OCI-LY7 (cell line): ENCODE measurements at regions not wholly inside any gene's neighbourhood (a gene's known extent, or its start where the extent isn't known, plus 50 kb on each side); places are given as distances from the start of the nearest gene placed in this dataset.

Experiments used
- BruUV-seq: library from RNA; stranded (reverse); fragments of 400-500 nt; replicated peaks from 2 replicates; lab custom pipeline; 2021; lab: Mats Ljungman, UMichigan
- CTCF ChIA-PET: fragments of 300-600 bp; sonication (Branson Sonifier 250); formaldehyde crosslinking; loops from one replicate; lab custom pipeline; 2022; ENCODE audit warnings: antibody characterized with exemption; ENCODE audit not compliant: unreplicated experiment; lab: Charles Lee
- POLR2A ChIA-PET: fragments of 300-600 bp; sonication (Branson Sonifier 250); formaldehyde crosslinking; loops from one replicate; lab custom pipeline; 2022; ENCODE audit warnings: antibody characterized with exemption; lab: Charles Lee
- DNase-seq: peaks from one replicate; pipeline ENCODE4 v3.0.0-alpha.2; 2015; ENCODE audit warnings: low spot score
- H2AFZ ChIP-seq: fragments of 200-600 bp; sonication (generic), shearing (Covaris generic); 2 replicates; pipeline ENCODE4 v1.6.1; 2014; ENCODE audit warnings: mild to moderate bottlenecking, antibody characterized with exemption, low read length, moderate library complexity
- H3K27ac ChIP-seq: fragments of 200-600 bp; sonication (generic); 2 replicates; pipeline ENCODE4 v1.5.1; 2014; ENCODE audit warnings: mixed run types, low read depth, mild to moderate bottlenecking, moderate library complexity, low read length, inconsistent platforms; ENCODE audit not compliant: poor library complexity, severe bottlenecking
- H3K36me3 ChIP-seq: fragments of 200-600 bp; sonication (generic); 2 replicates; pipeline ENCODE4 v1.6.1; 2014; ENCODE audit warnings: mild to moderate bottlenecking, antibody characterized with exemption, low read length, moderate library complexity, mixed read lengths; ENCODE audit not compliant: insufficient read depth
- H3K4me1 ChIP-seq: fragments of 200-600 bp; sonication (generic); 2 replicates; pipeline ENCODE4 v1.5.1; 2014; ENCODE audit warnings: mild to moderate bottlenecking, low read length; ENCODE audit not compliant: insufficient read depth, poor library complexity, severe bottlenecking
- H3K4me2 ChIP-seq: fragments of 200-600 bp; sonication (generic); 2 replicates; pipeline ENCODE4 v1.6.1; 2014; ENCODE audit warnings: mild to moderate bottlenecking, low read length
- H3K4me3 ChIP-seq: fragments of 200-600 bp; sonication (generic); 2 replicates; pipeline ENCODE4 v1.5.1; 2014; ENCODE audit warnings: mild to moderate bottlenecking, low read depth, low read length; ENCODE audit not compliant: poor library complexity, severe bottlenecking
- H3K79me2 ChIP-seq: fragments of 200-600 bp; sonication (generic); 2 replicates; pipeline ENCODE4 v1.6.1; 2016; ENCODE audit warnings: low read depth, mild to moderate bottlenecking, low read length, moderate library complexity, mixed read lengths; ENCODE audit not compliant: insufficient read depth
- H3K9me2 ChIP-seq: fragments of 200-600 bp; sonication (generic); 2 replicates; pipeline ENCODE4 v1.6.1; 2016; ENCODE audit warnings: mild to moderate bottlenecking, low read length, mixed read lengths; ENCODE audit not compliant: insufficient read depth
- H3K9me3 ChIP-seq: fragments of 200-600 bp; sonication (generic); 2 replicates; pipeline ENCODE4 v1.6.1; 2014; ENCODE audit warnings: mild to moderate bottlenecking, mixed run types, low read length, mixed read lengths
- H4K20me1 ChIP-seq: fragments of 200-600 bp; sonication (generic); 2 replicates; pipeline ENCODE4 v1.6.1; 2014; ENCODE audit warnings: mild to moderate bottlenecking, antibody characterized with exemption, low read length, moderate library complexity, mixed read lengths; ENCODE audit not compliant: insufficient read depth
- CTCF ChIP-seq: fragments of 200-600 bp; sonication (generic); conservative IDR thresholded peaks from 2 replicates; pipeline ENCODE4 v1.5.1; 2014; ENCODE audit warnings: mild to moderate bottlenecking, antibody characterized with exemption, low read length, moderate library complexity, mixed read lengths
- EZH2phosphoT487 ChIP-seq: fragments of 200-600 bp; sonication (generic); IDR thresholded peaks from 2 replicates; pipeline ENCODE4 v1.6.1; 2018; ENCODE audit warnings: low read depth, borderline replicate concordance, mild to moderate bottlenecking, mixed run types, antibody characterized with exemption, low read length, moderate library complexity, mixed read lengths
- intact Hi-C: fragments of 100-400 bp; cut with micrococcal nuclease; formaldehyde crosslinking; loops from one replicate; pipeline ENCODE4 v1.10.0; 2022; ENCODE audit not compliant: unreplicated experiment

GRCh38 chr1:4444086-4444485 is 210.3 kb upstream of the AJAP1 start:
- no peaks in the 10 kb centered on the region for H4K20me1 ChIP-seq
- no peak overlapping the region for H3K4me3 ChIP-seq
- H3K4me1 ChIP-seq: no peaks in the 10 kb centered on the region
- ChIA-PET POLR2A (interaction anchor here (0.6 to 1.0 kb wide), 2 partner anchors 14 to 33 kb away, joined by 3 read pairs; no protein-coding TSS in a partner anchor), CTCF (no interaction called here)
- H3K36me3 ChIP-seq: no peaks in the 10 kb centered on the region
- no peak overlapping the region for H3K27ac ChIP-seq
- no peaks in the 10 kb centered on the region for H3K9me3 ChIP-seq
- H3K4me2 ChIP-seq: no peak overlapping the region
- no peak for DNase-seq
- BruUV-seq: no TSS peak
- no peak for TF ChIP-seq CTCF
- no peak for TF ChIP-seq EZH2phosphoT487
- H3K79me2 ChIP-seq: no peaks in the 10 kb centered on the region
- no peak overlapping the region for H2AFZ ChIP-seq
- H3K9me2 ChIP-seq: no peaks in the 10 kb centered on the region
- intact Hi-C loops: no loop called here

- Histone ChIP-seq H3K36me3 (no peaks in the 10 kb centered on the region), H3K27ac (no peak overlapping the region), H2AFZ (no peak overlapping the region), H4K20me1 (no peaks in the 10 kb centered on the region), H3K4me3 (no peak overlapping the region), H3K79me2 (no peaks in the 10 kb centered on the region), H3K9me3 (no peaks in the 10 kb centered on the region), H3K9me2 (no peaks in the 10 kb centered on the region), H3K4me1 (no peaks in the 10 kb centered on the region), H3K4me2 (no peak overlapping the region)
- POLR2A ChIA-PET: no interaction called here
- no peak for TF ChIP-seq CTCF
- no peak for TF ChIP-seq EZH2phosphoT487
- no peak for DNase-seq
- CTCF ChIA-PET: no interaction called here
- no TSS peak for BruUV-seq
- intact Hi-C loops: no loop called here
Measured at GRCh38 chr1:4447778-4448420, 206.5 kb upstream of the AJAP1 start.

- intact Hi-C loops: no loop called here
- no peak for DNase-seq
- H3K4me1 ChIP-seq: no peaks in the 10 kb centered on the region
- no peaks in the 10 kb centered on the region for H3K36me3 ChIP-seq
- ChIA-PET POLR2A (no interaction called here), CTCF (no interaction called here)
- H3K9me2 ChIP-seq: no peaks in the 10 kb centered on the region
- no peak overlapping the region for H3K27ac ChIP-seq
- no peak overlapping the region for H3K4me2 ChIP-seq
- no peak overlapping the region for H2AFZ ChIP-seq
- no peaks in the 10 kb centered on the region for H4K20me1 ChIP-seq
- no peak overlapping the region for H3K4me3 ChIP-seq
- no peaks in the 10 kb centered on the region for H3K79me2 ChIP-seq
- TF ChIP-seq CTCF: no peak
- TF ChIP-seq EZH2phosphoT487: no peak
- H3K9me3 ChIP-seq: no peaks in the 10 kb centered on the region
- BruUV-seq: no TSS peak
Measured at GRCh38 chr1:4449972-4450371, 204.4 kb upstream of the AJAP1 start.
